Right lobe of liver (tissue), 6 donors: ENCODE measurements at regions not wholly inside any gene's neighbourhood (a gene's known extent, or its start where the extent isn't known, plus 50 kb on each side); places are given as distances from the start of the nearest gene placed in this dataset.
"Not testable (repeated sequence)": the region's sequence is repeated elsewhere in the genome, so short reads cannot be mapped to it uniquely, and the experiment has no call there.

Experiments used
- ATAC-seq, 4 donors: fragments of 200-7000 bp; cut with Tn5 transposase; one replicate each; pipeline ENCODE4 v1.9.1; 2020; ENCODE audit warnings: mild to moderate bottlenecking in 4 of 4, moderate library complexity in 4 of 4
- DNase-seq, 3 donors: peaks; one replicate each; pipeline ENCODE4 v3.0.0-alpha.2; 2020
- H3K27ac ChIP-seq, 3 donors: fragments of 200-600 bp; one replicate each; pipeline ENCODE4 v1.8.0; 2022
- H3K27me3 ChIP-seq, 2 donors: fragments of 200-600 bp; one replicate each; pipeline ENCODE4 v1.8.0; 2022
- H3K36me3 ChIP-seq, 4 donors: fragments of 200-600 bp; sonication (generic) in 1 of 4; one replicate each; pipeline versions ENCODE4 v1.5.1 to v1.8.0; 2017 to 2022; ENCODE audit warnings: control low read depth in 1 of 4
- H3K4me1 ChIP-seq, 4 donors: fragments of 200-600 bp; sonication (generic) in 1 of 4; one replicate each; pipeline versions ENCODE4 v1.5.1 to v1.8.0; 2017 to 2022; ENCODE audit warnings: control low read depth in 1 of 4
- H3K4me3 ChIP-seq, 3 donors: fragments of 200-600 bp; one replicate each; pipeline ENCODE4 v1.8.0; 2022
- H3K9me3 ChIP-seq, 4 donors: fragments of 200-600 bp; sonication (generic) in 1 of 4; one replicate each; pipeline versions ENCODE4 v1.5.1 to v1.8.0; 2017 to 2022; ENCODE audit warnings: control low read depth in 1 of 4
- POLR2A ChIP-seq: fragments of 450-650 bp; IDR thresholded peaks from one replicate; pipeline ENCODE4 v1.6.1; 2017; ENCODE audit warnings: antibody characterized with exemption, mild to moderate bottlenecking
- WGBS: methylation state at CpG from one replicate; pipeline ENCODE4 v1.1.6; 2018; ENCODE audit warnings: low coverage, low lambda C conversion rate; ENCODE audit not compliant: insufficient coverage; ENCODE audit errors: missing lambda C conversion rate; 5-methylcytosine and 5-hydroxymethylcytosine counted together
- intact Hi-C, 2 donors: fragments of 100-400 bp; cut with DNase I; formaldehyde crosslinking; loops; one replicate each; pipeline versions ENCODE4 v1.11.2 to v1.14.1; 2022
- TF ChIP-seq, protein P1 (sequence below), 4 donors: fragments of 200-600 bp in 3 of 4; fragments of 450-650 bp in 1 of 4; IDR thresholded peaks; one replicate each; pipeline versions ENCODE4 v1.5.1 to v1.8.0; 2016 to 2022; ENCODE audit warnings: antibody characterized with exemption in 4 of 4, mild to moderate bottlenecking in 2 of 4
- donor health status: DM: no; HTN: yes; CAD: no.
- donor health status: DM: no; HTN: no; CAD: no.
- donor health status: DM: no; HTN: no; CAD: no.
- donor health status: DM: no; HTN: yes; CAD: no.
- donor health status: DM: no; HTN: yes; CAD: no.

DNA sequence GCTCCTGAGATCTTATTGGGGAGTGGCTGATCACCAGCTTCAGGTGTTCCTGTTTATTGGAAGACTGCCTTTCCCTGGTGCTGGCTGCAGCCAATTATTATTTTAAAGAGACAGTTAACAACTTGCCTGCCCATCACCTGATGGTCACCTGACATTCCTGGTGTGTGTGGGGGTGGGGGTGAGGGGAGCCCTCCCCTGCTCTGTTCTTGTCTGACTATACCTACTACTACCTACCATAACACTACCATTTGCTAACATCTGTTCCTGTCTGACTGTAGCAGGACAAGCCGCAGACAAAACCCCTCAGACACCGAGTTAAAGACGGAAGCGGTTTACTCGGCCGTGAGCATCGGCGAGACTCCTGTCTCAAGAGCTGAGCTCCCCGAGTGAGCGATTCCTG lies 54.9 kb upstream of the NBPF3 start:
- Histone ChIP-seq H3K4me1 (no peaks in the 10 kb centered on the region), H3K27me3 (no peaks in the 10 kb centered on the region), H3K9me3 (no peaks in the 10 kb centered on the region), H3K36me3 (no peaks in the 10 kb centered on the region), H3K4me3 (no peak overlapping the region), H3K27ac (no peak overlapping the region)
- TF ChIP-seq POLR2A, result no peak
- TF ChIP-seq, protein P1, sequence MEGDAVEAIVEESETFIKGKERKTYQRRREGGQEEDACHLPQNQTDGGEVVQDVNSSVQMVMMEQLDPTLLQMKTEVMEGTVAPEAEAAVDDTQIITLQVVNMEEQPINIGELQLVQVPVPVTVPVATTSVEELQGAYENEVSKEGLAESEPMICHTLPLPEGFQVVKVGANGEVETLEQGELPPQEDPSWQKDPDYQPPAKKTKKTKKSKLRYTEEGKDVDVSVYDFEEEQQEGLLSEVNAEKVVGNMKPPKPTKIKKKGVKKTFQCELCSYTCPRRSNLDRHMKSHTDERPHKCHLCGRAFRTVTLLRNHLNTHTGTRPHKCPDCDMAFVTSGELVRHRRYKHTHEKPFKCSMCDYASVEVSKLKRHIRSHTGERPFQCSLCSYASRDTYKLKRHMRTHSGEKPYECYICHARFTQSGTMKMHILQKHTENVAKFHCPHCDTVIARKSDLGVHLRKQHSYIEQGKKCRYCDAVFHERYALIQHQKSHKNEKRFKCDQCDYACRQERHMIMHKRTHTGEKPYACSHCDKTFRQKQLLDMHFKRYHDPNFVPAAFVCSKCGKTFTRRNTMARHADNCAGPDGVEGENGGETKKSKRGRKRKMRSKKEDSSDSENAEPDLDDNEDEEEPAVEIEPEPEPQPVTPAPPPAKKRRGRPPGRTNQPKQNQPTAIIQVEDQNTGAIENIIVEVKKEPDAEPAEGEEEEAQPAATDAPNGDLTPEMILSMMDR (IDR thresholded peaks at IDR 0.05), result no peak
- 77% methylated on average over 7 of the region's 10 CpGs for WGBS
- intact Hi-C loops, result no loop called here
- no peak for ATAC-seq
- no peak for DNase-seq

DNA sequence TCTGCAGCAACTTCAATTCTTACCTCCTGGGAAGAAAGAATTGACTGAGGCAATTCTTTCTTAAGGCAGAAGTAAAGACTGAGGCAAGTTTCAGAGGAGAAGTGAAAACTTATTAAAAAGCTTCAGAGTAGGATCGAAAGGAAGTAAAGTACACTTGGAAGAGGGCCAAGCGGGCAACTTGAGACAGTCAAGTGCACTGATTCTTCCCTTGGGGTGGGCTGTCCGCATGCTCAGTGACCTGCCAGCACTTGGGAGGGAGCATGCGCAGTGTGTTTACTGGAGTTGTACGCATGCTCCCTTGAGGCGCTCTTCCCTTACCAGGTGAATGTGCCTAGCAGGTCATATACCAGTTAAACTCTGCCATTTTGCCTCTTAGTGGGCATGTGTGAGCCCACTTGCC lies 55.3 kb upstream of the NBPF3 start:
- intact Hi-C loops, result no loop called here
- H3K27ac ChIP-seq, result no peak overlapping the region
- H3K27me3 ChIP-seq, result no peaks in the 10 kb centered on the region
- H3K4me1 ChIP-seq, result no peaks in the 10 kb centered on the region
- H3K9me3 ChIP-seq, result peaks cover 0 to 2% (median 0%) of the 10 kb centered on the region in 4 donors
- ATAC-seq (peak in 1 of 4 donors; percentile 10), DNase-seq (no peak)
- WGBS, result 55% methylated on average over 3 of the region's 6 CpGs
- H3K4me3 ChIP-seq, result no peak overlapping the region
- H3K36me3 ChIP-seq, result no peaks in the 10 kb centered on the region
- TF ChIP-seq, protein P1 (IDR thresholded peaks at IDR 0.05), result no peak

DNA sequence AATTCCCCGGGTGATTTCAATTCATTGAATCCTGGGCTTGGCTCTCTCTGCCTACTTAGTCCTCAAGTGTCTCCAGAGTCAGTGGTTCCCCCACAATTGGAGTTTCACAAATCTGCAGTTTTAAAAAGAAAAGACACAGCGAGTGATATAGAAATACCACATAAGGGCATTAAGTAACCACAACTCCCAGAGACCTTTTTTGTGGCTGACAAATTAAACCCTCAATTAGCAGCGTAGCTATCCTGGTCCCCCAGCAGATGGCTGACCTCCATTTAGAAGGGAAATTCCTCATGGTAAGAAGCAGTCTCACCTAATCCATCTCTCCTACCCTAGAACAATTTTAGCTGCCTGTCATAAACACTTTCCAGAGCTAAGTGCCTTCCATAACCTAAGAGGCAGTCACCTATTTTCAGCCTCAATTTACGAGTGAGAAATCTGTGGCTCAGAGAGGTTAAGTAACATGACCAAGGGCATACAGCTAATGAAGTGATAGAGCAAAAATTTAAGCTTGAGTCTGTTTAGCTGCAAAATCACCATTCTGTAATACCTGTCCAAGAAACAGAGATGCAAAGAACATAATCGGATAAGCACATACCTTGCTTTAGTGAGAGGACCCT lies 56.0 kb upstream of the NBPF3 start:
- TF ChIP-seq, protein P1 (IDR thresholded peaks at IDR 0.05), result no peak
- TF ChIP-seq POLR2A, result no peak
- DNase-seq (no peak), ATAC-seq (no peak)
- Histone ChIP-seq H3K27ac (no peak overlapping the region), H3K9me3 (peaks cover 0 to 3% (median 0%) of the 10 kb centered on the region in 4 donors), H3K27me3 (no peaks in the 10 kb centered on the region), H3K4me1 (no peaks in the 10 kb centered on the region), H3K4me3 (no peak overlapping the region), H3K36me3 (no peaks in the 10 kb centered on the region)
- intact Hi-C loops, result no loop called here
- 56% methylated on average over 3 of the region's 5 CpGs for WGBS

DNA sequence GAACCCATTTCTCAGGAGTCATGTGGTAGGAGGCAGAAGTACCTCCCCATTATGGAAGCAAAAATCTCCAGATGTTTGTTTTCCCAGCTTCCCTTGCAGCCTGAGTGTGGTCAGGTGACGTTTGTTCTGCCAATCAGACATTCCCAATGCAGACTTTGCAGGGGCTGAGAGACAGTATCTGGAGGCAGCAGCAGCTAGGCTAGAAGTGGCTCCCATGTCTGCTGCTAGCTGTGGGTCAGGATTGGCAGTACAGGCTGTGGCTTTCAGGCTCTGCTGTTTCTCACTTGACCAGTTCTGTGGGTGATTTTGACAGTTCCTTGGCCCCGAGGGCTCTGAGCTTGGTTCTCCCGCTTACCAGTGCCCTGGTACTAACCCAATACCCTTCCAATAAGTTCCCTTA lies 58.6 kb upstream of the NBPF3 start:
- intact Hi-C loops, result no loop called here
- ATAC-seq (no peak), DNase-seq (no peak)
- peaks cover 0 to 3% (median 0%) of the 10 kb centered on the region in 4 donors for H3K9me3 ChIP-seq
- no peaks in the 10 kb centered on the region for H3K27me3 ChIP-seq
- no peaks in the 10 kb centered on the region for H3K4me1 ChIP-seq
- no CpG with 5 or more reads among the region's 3 CpGs for WGBS
- no peak for TF ChIP-seq POLR2A
- TF ChIP-seq, protein P1 (IDR thresholded peaks at IDR 0.05), result no peak
- H3K4me3 ChIP-seq, result no peak overlapping the region
- H3K36me3 ChIP-seq, result no peaks in the 10 kb centered on the region
- H3K27ac ChIP-seq, result no peak overlapping the region

DNA sequence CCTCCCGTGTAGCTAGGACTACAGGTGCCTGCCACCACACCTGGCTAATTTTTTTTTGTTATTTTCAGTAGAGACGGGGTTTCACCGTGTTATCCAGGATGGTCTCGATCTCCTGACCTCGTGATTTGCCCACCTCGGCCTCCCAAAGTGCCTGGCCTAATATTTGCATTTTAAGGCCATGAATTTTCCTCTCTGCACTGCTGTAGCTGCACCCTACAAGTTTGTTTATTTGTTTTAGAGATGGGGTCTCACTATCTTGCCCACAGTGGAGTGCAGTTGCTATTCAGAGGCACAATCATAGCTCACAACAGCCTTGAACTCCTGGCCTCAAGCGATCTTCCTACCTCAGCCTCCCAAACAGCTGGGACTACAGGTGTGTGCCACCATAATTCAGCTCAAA lies 59.8 kb upstream of the NBPF3 start:
- H3K27me3 ChIP-seq, H3K27ac ChIP-seq, H3K4me3 ChIP-seq, ATAC-seq, H3K9me3 ChIP-seq, H3K36me3 ChIP-seq, H3K4me1 ChIP-seq, intact Hi-C loops, DNase-seq: not testable (repeated sequence)
- WGBS, result 71% methylated on average over 5 of the region's 7 CpGs
